Transverse colon (tissue), 4 donors: ENCODE measurements at regions not wholly inside any gene's neighbourhood (a gene's known extent, or its start where the extent isn't known, plus 50 kb on each side); places are given as distances from the start of the nearest gene placed in this dataset.

Source experiments
- POLR2A ChIP-seq: fragments of 450-650 bp; IDR thresholded peaks from one replicate; pipeline ENCODE4 v1.6.1; 2016; ENCODE audit warnings: antibody characterized with exemption, mild to moderate bottlenecking, moderate library complexity
- POLR2AphosphoS5 ChIP-seq, 3 donors: sonication (generic); formaldehyde crosslinking; IDR thresholded peaks; one replicate each; pipeline ENCODE4 v1.6.1; 2016; ENCODE audit warnings: antibody characterized with exemption in 3 of 3
- TF ChIP-seq, protein P1 (sequence below), 5 experiments: fragments of 200-600 bp in 3 of 5; fragments of 450-650 bp in 2 of 5; sonication (generic) in 3 of 5; IDR thresholded peaks; 1 replicate in 2 of 5; 2 replicates in 3 of 5; pipeline ENCODE4 v1.5.1; 2016 to 2017; ENCODE audit warnings: antibody characterized with exemption in 5 of 5, inconsistent platforms in 3 of 5, mild to moderate bottlenecking in 2 of 5, moderate library complexity in 1 of 5

DNA sequence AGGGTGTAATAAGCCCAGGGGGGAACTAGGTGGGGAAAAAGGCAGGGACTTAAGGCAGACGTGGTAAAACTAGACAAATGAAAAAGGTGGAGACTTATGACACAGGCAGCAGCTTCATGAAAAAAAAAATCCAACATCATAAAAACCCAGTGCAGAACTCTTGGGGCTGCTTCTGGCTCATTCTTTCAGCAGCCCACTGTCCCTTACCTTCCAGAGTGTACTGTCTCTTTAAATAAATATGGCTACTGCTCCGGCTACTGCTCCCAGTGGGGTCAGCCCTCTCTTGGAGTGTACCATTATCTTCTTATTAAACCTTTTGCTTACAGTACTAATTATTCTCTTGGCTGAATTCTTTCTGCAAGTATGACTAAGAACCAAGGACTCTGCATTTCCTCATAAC lies 699.5 kb downstream of the DSC3 start:
- TF ChIP-seq, protein P1, sequence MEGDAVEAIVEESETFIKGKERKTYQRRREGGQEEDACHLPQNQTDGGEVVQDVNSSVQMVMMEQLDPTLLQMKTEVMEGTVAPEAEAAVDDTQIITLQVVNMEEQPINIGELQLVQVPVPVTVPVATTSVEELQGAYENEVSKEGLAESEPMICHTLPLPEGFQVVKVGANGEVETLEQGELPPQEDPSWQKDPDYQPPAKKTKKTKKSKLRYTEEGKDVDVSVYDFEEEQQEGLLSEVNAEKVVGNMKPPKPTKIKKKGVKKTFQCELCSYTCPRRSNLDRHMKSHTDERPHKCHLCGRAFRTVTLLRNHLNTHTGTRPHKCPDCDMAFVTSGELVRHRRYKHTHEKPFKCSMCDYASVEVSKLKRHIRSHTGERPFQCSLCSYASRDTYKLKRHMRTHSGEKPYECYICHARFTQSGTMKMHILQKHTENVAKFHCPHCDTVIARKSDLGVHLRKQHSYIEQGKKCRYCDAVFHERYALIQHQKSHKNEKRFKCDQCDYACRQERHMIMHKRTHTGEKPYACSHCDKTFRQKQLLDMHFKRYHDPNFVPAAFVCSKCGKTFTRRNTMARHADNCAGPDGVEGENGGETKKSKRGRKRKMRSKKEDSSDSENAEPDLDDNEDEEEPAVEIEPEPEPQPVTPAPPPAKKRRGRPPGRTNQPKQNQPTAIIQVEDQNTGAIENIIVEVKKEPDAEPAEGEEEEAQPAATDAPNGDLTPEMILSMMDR (IDR thresholded peaks at IDR 0.05): no peak
- TF ChIP-seq POLR2A (no peak), POLR2AphosphoS5 (IDR thresholded peaks at IDR 0.05) (no peak)
